ENCODE measurements at regions not wholly inside any gene's neighbourhood (a gene's known extent, or its start where the extent isn't known, plus 50 kb on each side); places are given as distances from the start of the nearest gene placed in this dataset.

DNA sequence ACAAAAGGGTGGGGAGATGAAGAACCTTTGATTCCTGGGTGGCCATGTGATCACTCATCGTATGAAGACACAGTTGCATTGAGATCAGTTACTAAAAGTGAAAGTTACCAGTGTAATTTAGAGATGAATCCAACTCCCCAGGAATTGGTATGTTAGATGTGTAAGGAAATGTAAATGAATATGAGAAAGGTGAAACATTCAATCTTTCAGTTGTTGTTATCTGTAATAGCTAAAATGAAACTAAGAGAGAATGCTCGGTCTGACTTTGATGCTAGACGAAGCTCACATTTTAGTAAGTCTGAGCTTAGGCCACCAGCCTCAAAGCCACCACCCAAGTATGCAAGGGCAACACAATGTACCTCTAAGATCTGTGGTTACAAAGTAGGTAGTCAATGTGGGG lies 194.3 kb upstream of the POF1B start:
- TF ChIP-seq, protein P1, sequence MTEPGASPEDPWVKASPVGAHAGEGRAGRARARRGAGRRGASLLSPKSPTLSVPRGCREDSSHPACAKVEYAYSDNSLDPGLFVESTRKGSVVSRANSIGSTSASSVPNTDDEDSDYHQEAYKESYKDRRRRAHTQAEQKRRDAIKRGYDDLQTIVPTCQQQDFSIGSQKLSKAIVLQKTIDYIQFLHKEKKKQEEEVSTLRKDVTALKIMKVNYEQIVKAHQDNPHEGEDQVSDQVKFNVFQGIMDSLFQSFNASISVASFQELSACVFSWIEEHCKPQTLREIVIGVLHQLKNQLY (CRISPR knock-in tag; conservative IDR thresholded peaks at IDR 0.05): no peak
- no peak for TF ChIP-seq CBFB (CRISPR knock-in tag; IDR thresholded peaks at IDR 0.05)
- TF ChIP-seq TAF1 (IDR thresholded peaks at IDR 0.05; ENCODE audit: control insufficient read depth, extremely low read depth, insufficient read depth, low read length, severe bottlenecking): no peak
- TF ChIP-seq ZNF384 (IDR thresholded peaks at IDR 0.05; ENCODE audit: low read depth, low read length): no peak
- TF ChIP-seq EZH2 (IDR thresholded peaks at IDR 0.05; ENCODE audit: borderline replicate concordance, low read depth, low read length): no peak
- no peak for TF ChIP-seq FOXP1 (CRISPR knock-in tag; IDR thresholded peaks at IDR 0.05)
- TF ChIP-seq, protein P2, sequence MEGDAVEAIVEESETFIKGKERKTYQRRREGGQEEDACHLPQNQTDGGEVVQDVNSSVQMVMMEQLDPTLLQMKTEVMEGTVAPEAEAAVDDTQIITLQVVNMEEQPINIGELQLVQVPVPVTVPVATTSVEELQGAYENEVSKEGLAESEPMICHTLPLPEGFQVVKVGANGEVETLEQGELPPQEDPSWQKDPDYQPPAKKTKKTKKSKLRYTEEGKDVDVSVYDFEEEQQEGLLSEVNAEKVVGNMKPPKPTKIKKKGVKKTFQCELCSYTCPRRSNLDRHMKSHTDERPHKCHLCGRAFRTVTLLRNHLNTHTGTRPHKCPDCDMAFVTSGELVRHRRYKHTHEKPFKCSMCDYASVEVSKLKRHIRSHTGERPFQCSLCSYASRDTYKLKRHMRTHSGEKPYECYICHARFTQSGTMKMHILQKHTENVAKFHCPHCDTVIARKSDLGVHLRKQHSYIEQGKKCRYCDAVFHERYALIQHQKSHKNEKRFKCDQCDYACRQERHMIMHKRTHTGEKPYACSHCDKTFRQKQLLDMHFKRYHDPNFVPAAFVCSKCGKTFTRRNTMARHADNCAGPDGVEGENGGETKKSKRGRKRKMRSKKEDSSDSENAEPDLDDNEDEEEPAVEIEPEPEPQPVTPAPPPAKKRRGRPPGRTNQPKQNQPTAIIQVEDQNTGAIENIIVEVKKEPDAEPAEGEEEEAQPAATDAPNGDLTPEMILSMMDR (IDR thresholded peaks at IDR 0.05 in 2 of 3, conservative IDR thresholded peaks at IDR 0.05 in 1 of 3; ENCODE audit: insufficient read depth in 2 of 3, low read depth in 1 of 3, low read length in 3 of 3): no peak
- no peak for TF ChIP-seq CBX8 (IDR thresholded peaks at IDR 0.05; ENCODE audit: borderline replicate concordance, extremely low read depth, low read depth, low read length, poor library complexity, severe bottlenecking)

All from K562 (cell line).